ENCODE measurements at regions not wholly inside any gene's neighbourhood (a gene's known extent, or its start where the extent isn't known, plus 50 kb on each side); places are given as distances from the start of the nearest gene placed in this dataset.

- no peaks in the 10 kb centered on the region for H3K9me3 ChIP-seq
- H3K4me3 ChIP-seq = no peak overlapping the region
- H3K36me3 ChIP-seq = no peaks in the 10 kb centered on the region
- TF ChIP-seq POLR2A (IDR thresholded peaks at IDR 0.05) (no peak), POLR2AphosphoS5 (IDR thresholded peaks at IDR 0.05) (no peak), EP300 (IDR thresholded peaks at IDR 0.05) (no peak), CTCF (IDR thresholded peaks at IDR 0.05) (no peak)
- no peaks in the 10 kb centered on the region for H3K27me3 ChIP-seq
- intact Hi-C loops (cut with DNase I) = no loop called here
- no peak overlapping the region for H3K27ac ChIP-seq
- no peaks in the 10 kb centered on the region for H3K4me1 ChIP-seq
- no peak for DNase-seq
- 90 to 92% methylated on average over 17 of the region's 17 CpGs for WGBS, 2 donors
Observed at GRCh38 chr6:225907-226306, 66.4 kb upstream of the DUSP22 start.

GRCh38 chr6:226516-227073 is 65.7 kb upstream of the DUSP22 start:
- intact Hi-C loops (cut with DNase I) = no loop called here
- H3K9me3 ChIP-seq = no peaks in the 10 kb centered on the region
- no peaks in the 10 kb centered on the region for H3K4me1 ChIP-seq
- H3K36me3 ChIP-seq = no peaks in the 10 kb centered on the region
- 90 to 93% methylated on average over 6 of the region's 6 CpGs for WGBS, 2 donors
- DNase-seq = no peak
- no peak overlapping the region for H3K27ac ChIP-seq
- no peak overlapping the region for H3K4me3 ChIP-seq
- H3K27me3 ChIP-seq = no peaks in the 10 kb centered on the region
- no peak for TF ChIP-seq POLR2A (IDR thresholded peaks at IDR 0.05)
- TF ChIP-seq CTCF (IDR thresholded peaks at IDR 0.05) = no peak
- TF ChIP-seq EP300 (IDR thresholded peaks at IDR 0.05) = no peak
- TF ChIP-seq POLR2AphosphoS5 (IDR thresholded peaks at IDR 0.05) = no peak

GRCh38 chr6:227074-227782 is 65.1 kb upstream of the DUSP22 start:
- intact Hi-C loops (cut with DNase I) = no loop called here
- TF ChIP-seq POLR2A (IDR thresholded peaks at IDR 0.05) (no peak), EP300 (IDR thresholded peaks at IDR 0.05) (no peak), CTCF (IDR thresholded peaks at IDR 0.05) (no peak)
- WGBS, 2 donors = 85 to 88% methylated on average over 17 of the region's 17 CpGs

GRCh38 chr6:227812-228338 is 64.4 kb upstream of the DUSP22 start:
- Histone ChIP-seq H3K27ac (no peak overlapping the region), H3K4me3 (no peak overlapping the region), H3K9me3 (no peaks in the 10 kb centered on the region), H3K36me3 (no peaks in the 10 kb centered on the region), H3K4me1 (no peaks in the 10 kb centered on the region), H3K27me3 (no peaks in the 10 kb centered on the region)
- WGBS, 2 donors = 78 to 84% methylated on average over 9 of the region's 9 CpGs
- no peak for DNase-seq
- TF ChIP-seq EP300 (IDR thresholded peaks at IDR 0.05) (no peak), CTCF (IDR thresholded peaks at IDR 0.05) (no peak), POLR2AphosphoS5 (IDR thresholded peaks at IDR 0.05) (no peak), POLR2A (IDR thresholded peaks at IDR 0.05) (no peak)
- intact Hi-C loops (cut with DNase I) = no loop called here

More at GRCh38 chr6:227074-227782, 65.1 kb upstream of the DUSP22 start:
- H3K27me3 ChIP-seq = no peaks in the 10 kb centered on the region
- DNase-seq = no peak
- no peak overlapping the region for H3K27ac ChIP-seq
- H3K4me3 ChIP-seq = no peak overlapping the region
- H3K9me3 ChIP-seq = no peaks in the 10 kb centered on the region
- no peaks in the 10 kb centered on the region for H3K4me1 ChIP-seq
- no peaks in the 10 kb centered on the region for H3K36me3 ChIP-seq

All from sigmoid colon (tissue), 6 donors.